SK-N-SH treated with all-trans-retinoic acid at 6 μM for 48 hours (cell line): ENCODE measurements at regions not wholly inside any gene's neighbourhood (a gene's known extent, or its start where the extent isn't known, plus 50 kb on each side); places are given as distances from the start of the nearest gene placed in this dataset.

Experiments
- ATAC-seq: fragments of 200-7000 bp; cut with Tn5 transposase; 3 replicates; pipeline ENCODE4 v1.9.1; 2020; ENCODE audit warnings: mild to moderate bottlenecking, moderate library complexity
- ARNTL ChIP-seq: fragments of 450-650 bp; formaldehyde crosslinking; IDR thresholded peaks from 2 replicates; pipeline ENCODE4 v1.5.0; 2020; ENCODE audit warnings: low read depth, mild to moderate bottlenecking, moderate library complexity, borderline replicate concordance
- CSDC2 ChIP-seq: fragments of 250-450 bp; sonication (Bioruptor Pico); IDR thresholded peaks from 2 replicates; pipeline ENCODE4 v1.5.0; 2020; ENCODE audit warnings: mild to moderate bottlenecking, moderate library complexity
- ESRRG ChIP-seq: fragments of 250-450 bp; sonication (Bioruptor Pico); IDR thresholded peaks from 2 replicates; pipeline ENCODE4 v1.6.1; 2021; ENCODE audit warnings: mild to moderate bottlenecking
- GLIS3 ChIP-seq: fragments of 250-450 bp; sonication (Bioruptor Pico); IDR thresholded peaks from 2 replicates; pipeline ENCODE4 v1.5.0; 2020; ENCODE audit warnings: mild to moderate bottlenecking, moderate library complexity
- ISL1 ChIP-seq: fragments of 250-450 bp; sonication (Bioruptor Pico); IDR thresholded peaks from 2 replicates; pipeline ENCODE4 v2.1.2; 2022; ENCODE audit warnings: mild to moderate bottlenecking, moderate library complexity
- OSR1 ChIP-seq: fragments of 250-450 bp; sonication (Bioruptor Pico); IDR thresholded peaks from 2 replicates; pipeline ENCODE4 v1.8.0; 2022; ENCODE audit warnings: moderate library complexity, mild to moderate bottlenecking, inconsistent platforms
- POU6F1 ChIP-seq: fragments of 250-450 bp; sonication (Bioruptor Pico); IDR thresholded peaks from 2 replicates; pipeline ENCODE4 v1.8.0; 2021; ENCODE audit warnings: low read depth, mild to moderate bottlenecking, moderate library complexity, borderline replicate concordance
- PPARA ChIP-seq: fragments of 250-450 bp; sonication (Bioruptor Pico); IDR thresholded peaks from 2 replicates; pipeline ENCODE4 v1.5.0; 2020; ENCODE audit warnings: mild to moderate bottlenecking, borderline replicate concordance
- RARB ChIP-seq: fragments of 250-450 bp; sonication (Bioruptor Pico); IDR thresholded peaks from 2 replicates; pipeline ENCODE4 v1.8.0; 2021; ENCODE audit warnings: mild to moderate bottlenecking, moderate library complexity
- SNAI2 ChIP-seq: fragments of 250-450 bp; sonication (Bioruptor Pico); IDR thresholded peaks from 2 replicates; pipeline ENCODE4 v1.5.0; 2020; ENCODE audit warnings: mild to moderate bottlenecking, moderate library complexity
- TCF4 ChIP-seq: fragments of 250-450 bp; sonication (Bioruptor Pico); IDR thresholded peaks from 2 replicates; pipeline ENCODE4 v1.8.0; 2021; ENCODE audit warnings: mild to moderate bottlenecking, moderate library complexity, borderline replicate concordance
- TOX ChIP-seq: fragments of 250-450 bp; sonication (Bioruptor Pico); IDR thresholded peaks from 2 replicates; pipeline ENCODE4 v1.8.0; 2021; ENCODE audit warnings: mild to moderate bottlenecking, moderate library complexity, borderline replicate concordance
- TSHZ2 ChIP-seq: fragments of 250-450 bp; sonication (Bioruptor Pico); IDR thresholded peaks from 2 replicates; pipeline ENCODE4 v1.5.0; 2020; ENCODE audit warnings: mild to moderate bottlenecking, moderate library complexity
- ZC3H10 ChIP-seq: fragments of 250-450 bp; sonication (Bioruptor Pico); IDR thresholded peaks from 2 replicates; pipeline ENCODE4 v1.5.1; 2021; ENCODE audit warnings: mild to moderate bottlenecking, moderate library complexity
- ZFP3 ChIP-seq: fragments of 250-450 bp; sonication (Bioruptor Pico); IDR thresholded peaks from 2 replicates; pipeline ENCODE4 v1.5.0; 2020; ENCODE audit warnings: mild to moderate bottlenecking, moderate library complexity
- ZFP30 ChIP-seq: fragments of 450-650 bp; formaldehyde crosslinking; IDR thresholded peaks from 2 replicates; pipeline ENCODE4 v1.5.0; 2022; ENCODE audit warnings: mild to moderate bottlenecking, moderate library complexity
- ZNF565 ChIP-seq: fragments of 450-650 bp; formaldehyde crosslinking; conservative IDR thresholded peaks from 2 replicates; pipeline ENCODE4 v1.5.0; 2020; ENCODE audit warnings: low read depth, mild to moderate bottlenecking, moderate library complexity
- ZNF70 ChIP-seq: fragments of 450-650 bp; formaldehyde crosslinking; IDR thresholded peaks from 2 replicates; pipeline ENCODE4 v1.5.0; 2020; ENCODE audit warnings: mild to moderate bottlenecking, moderate library complexity
- ZNF8 ChIP-seq: fragments of 450-650 bp; formaldehyde crosslinking; IDR thresholded peaks from 2 replicates; pipeline ENCODE4 v1.5.0; 2020; ENCODE audit warnings: mild to moderate bottlenecking, moderate library complexity
- TF ChIP-seq, protein P1 (sequence below): fragments of 250-450 bp; sonication (Bioruptor Pico); IDR thresholded peaks from 2 replicates; pipeline ENCODE4 v1.5.1; 2021; ENCODE audit warnings: mild to moderate bottlenecking, moderate library complexity
- TF ChIP-seq, protein P2 (sequence below): fragments of 250-450 bp; sonication (Bioruptor Pico); IDR thresholded peaks from 2 replicates; pipeline ENCODE4 v1.8.0; 2020; ENCODE audit warnings: mild to moderate bottlenecking, moderate library complexity, borderline replicate concordance

DNA sequence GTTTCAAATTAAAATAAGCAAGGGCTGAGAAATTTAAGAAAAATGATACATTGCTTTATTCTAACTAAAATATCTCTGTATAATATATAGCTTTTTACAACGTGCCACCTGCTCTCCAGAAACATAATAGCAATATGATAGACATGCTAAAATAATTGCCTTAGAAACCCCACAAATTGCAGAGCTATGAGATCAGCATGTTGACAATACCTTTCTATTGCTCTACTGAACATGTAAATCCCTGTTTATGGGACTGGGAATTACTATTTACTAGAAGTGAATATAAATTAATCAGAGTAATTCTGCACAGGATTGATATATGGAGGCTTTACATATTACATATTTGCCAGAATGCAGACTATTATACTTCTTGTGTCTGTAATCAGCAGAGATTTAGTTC, 1831.1 kb upstream of the IGFBP7 start:
- ATAC-seq: no peak
- TF ChIP-seq ARNTL (no peak), PPARA (CRISPR knock-in tag) (no peak), GLIS3 (CRISPR knock-in tag) (no peak), TCF4 (CRISPR knock-in tag) (no peak), SNAI2 (no peak), ZC3H10 (no peak), RARB (no peak)
- TF ChIP-seq, protein P1, sequence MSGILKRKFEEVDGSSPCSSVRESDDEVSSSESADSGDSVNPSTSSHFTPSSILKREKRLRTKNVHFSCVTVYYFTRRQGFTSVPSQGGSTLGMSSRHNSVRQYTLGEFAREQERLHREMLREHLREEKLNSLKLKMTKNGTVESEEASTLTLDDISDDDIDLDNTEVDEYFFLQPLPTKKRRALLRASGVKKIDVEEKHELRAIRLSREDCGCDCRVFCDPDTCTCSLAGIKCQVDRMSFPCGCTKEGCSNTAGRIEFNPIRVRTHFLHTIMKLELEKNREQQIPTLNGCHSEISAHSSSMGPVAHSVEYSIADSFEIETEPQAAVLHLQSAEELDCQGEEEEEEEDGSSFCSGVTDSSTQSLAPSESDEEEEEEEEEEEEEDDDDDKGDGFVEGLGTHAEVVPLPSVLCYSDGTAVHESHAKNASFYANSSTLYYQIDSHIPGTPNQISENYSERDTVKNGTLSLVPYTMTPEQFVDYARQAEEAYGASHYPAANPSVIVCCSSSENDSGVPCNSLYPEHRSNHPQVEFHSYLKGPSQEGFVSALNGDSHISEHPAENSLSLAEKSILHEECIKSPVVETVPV (CRISPR knock-in tag): no peak

GRCh38 chr4:58953575-58953974, 1843.4 kb upstream of the IGFBP7 start:
- no peak for ATAC-seq
- TF ChIP-seq GLIS3 (CRISPR knock-in tag): no peak
- no peak for TF ChIP-seq ISL1 (CRISPR knock-in tag)
- TF ChIP-seq POU6F1 (CRISPR knock-in tag): no peak
- TF ChIP-seq ZNF8 (CRISPR knock-in tag): no peak
- no peak for TF ChIP-seq ZC3H10
- TF ChIP-seq RARB: no peak
- no peak for TF ChIP-seq ARNTL
- TF ChIP-seq PPARA (CRISPR knock-in tag): no peak
- no peak for TF ChIP-seq ZFP3 (CRISPR knock-in tag)
- TF ChIP-seq, protein P2, sequence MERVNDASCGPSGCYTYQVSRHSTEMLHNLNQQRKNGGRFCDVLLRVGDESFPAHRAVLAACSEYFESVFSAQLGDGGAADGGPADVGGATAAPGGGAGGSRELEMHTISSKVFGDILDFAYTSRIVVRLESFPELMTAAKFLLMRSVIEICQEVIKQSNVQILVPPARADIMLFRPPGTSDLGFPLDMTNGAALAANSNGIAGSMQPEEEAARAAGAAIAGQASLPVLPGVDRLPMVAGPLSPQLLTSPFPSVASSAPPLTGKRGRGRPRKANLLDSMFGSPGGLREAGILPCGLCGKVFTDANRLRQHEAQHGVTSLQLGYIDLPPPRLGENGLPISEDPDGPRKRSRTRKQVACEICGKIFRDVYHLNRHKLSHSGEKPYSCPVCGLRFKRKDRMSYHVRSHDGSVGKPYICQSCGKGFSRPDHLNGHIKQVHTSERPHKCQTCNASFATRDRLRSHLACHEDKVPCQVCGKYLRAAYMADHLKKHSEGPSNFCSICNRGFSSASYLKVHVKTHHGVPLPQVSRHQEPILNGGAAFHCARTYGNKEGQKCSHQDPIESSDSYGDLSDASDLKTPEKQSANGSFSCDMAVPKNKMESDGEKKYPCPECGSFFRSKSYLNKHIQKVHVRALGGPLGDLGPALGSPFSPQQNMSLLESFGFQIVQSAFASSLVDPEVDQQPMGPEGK: no peak
- no peak for TF ChIP-seq ZFP30 (CRISPR knock-in tag)
- TF ChIP-seq SNAI2: no peak

- TF ChIP-seq SNAI2: no peak
- TF ChIP-seq ZNF565 (CRISPR knock-in tag): no peak
- no peak for TF ChIP-seq PPARA (CRISPR knock-in tag)
- no peak for TF ChIP-seq ZFP3 (CRISPR knock-in tag)
- no peak for TF ChIP-seq TCF4 (CRISPR knock-in tag)
- no peak for TF ChIP-seq ZNF70 (CRISPR knock-in tag)
- no peak for ATAC-seq
Measured at GRCh38 chr4:58957711-58958110, 1847.5 kb upstream of the IGFBP7 start.

- no peak for ATAC-seq
- TF ChIP-seq SNAI2 (no peak), PPARA (CRISPR knock-in tag) (no peak), ZC3H10 (no peak), ZFP3 (CRISPR knock-in tag) (no peak), ISL1 (CRISPR knock-in tag) (no peak), RARB (no peak), GLIS3 (CRISPR knock-in tag) (no peak), TSHZ2 (no peak), CSDC2 (CRISPR knock-in tag) (no peak), TOX (CRISPR knock-in tag) (no peak), ZNF70 (CRISPR knock-in tag) (no peak), POU6F1 (CRISPR knock-in tag) (no peak), ESRRG (CRISPR knock-in tag) (no peak), ZNF8 (CRISPR knock-in tag) (no peak), OSR1 (CRISPR knock-in tag) (no peak)
- TF ChIP-seq, protein P2: no peak
- TF ChIP-seq, protein P1 (CRISPR knock-in tag): no peak
Measured at GRCh38 chr4:58961283-58961682, 1851.1 kb upstream of the IGFBP7 start.
